GM23248 (cell line): ENCODE measurements at regions not wholly inside any gene's neighbourhood (a gene's known extent, or its start where the extent isn't known, plus 50 kb on each side); places are given as distances from the start of the nearest gene placed in this dataset.

ENCODE experiments used
- DNase-seq: peaks from one replicate; pipeline ENCODE4 v3.0.0-alpha.2; 2015
- H2AFZ ChIP-seq: fragments of 200-600 bp; sonication (generic); 2 replicates; pipeline ENCODE4 v1.6.1; 2016; ENCODE audit warnings: antibody characterized with exemption
- H3F3A ChIP-seq: fragments of 200-600 bp; sonication (generic); 2 replicates; pipeline ENCODE4 v1.6.1; 2016; ENCODE audit warnings: mild to moderate bottlenecking, antibody characterized with exemption, mixed run types; ENCODE audit not compliant: insufficient read depth
- H3K27ac ChIP-seq: fragments of 200-600 bp; sonication (generic); 2 replicates; pipeline ENCODE4 v1.5.1; 2016; ENCODE audit warnings: mild to moderate bottlenecking
- H3K27me3 ChIP-seq: fragments of 200-600 bp; sonication (generic); replicated peaks from 2 replicates; pipeline ENCODE4 v1.6.1; 2016; ENCODE audit warnings: mild to moderate bottlenecking; ENCODE audit not compliant: insufficient read depth
- H3K36me3 ChIP-seq: fragments of 200-600 bp; sonication (generic); 2 replicates; pipeline ENCODE4 v1.6.1; 2016; ENCODE audit warnings: low read depth, mild to moderate bottlenecking
- H3K4me1 ChIP-seq: fragments of 200-600 bp; sonication (generic); 2 replicates; pipeline ENCODE4 v1.6.1; 2016; ENCODE audit warnings: mild to moderate bottlenecking; ENCODE audit not compliant: insufficient read depth
- H3K4me2 ChIP-seq: fragments of 200-600 bp; sonication (generic); one replicate; pipeline ENCODE4 v1.6.1; 2016; ENCODE audit warnings: mild to moderate bottlenecking; ENCODE audit not compliant: unreplicated experiment
- H3K4me3 ChIP-seq: fragments of 200-600 bp; sonication (generic); 2 replicates; pipeline ENCODE4 v1.5.1; 2016; ENCODE audit warnings: mild to moderate bottlenecking
- H3K79me2 ChIP-seq: fragments of 200-600 bp; sonication (generic); 2 replicates; pipeline ENCODE4 v1.6.1; 2016; ENCODE audit warnings: mild to moderate bottlenecking; ENCODE audit not compliant: insufficient read depth
- H3K9ac ChIP-seq: fragments of 200-600 bp; sonication (generic); 2 replicates; pipeline ENCODE4 v1.6.1; 2016; ENCODE audit warnings: mild to moderate bottlenecking
- H3K9me2 ChIP-seq: fragments of 200-600 bp; sonication (generic); 2 replicates; pipeline ENCODE4 v1.6.1; 2016; ENCODE audit warnings: mixed run types, mild to moderate bottlenecking, moderate library complexity; ENCODE audit not compliant: insufficient read depth
- H3K9me3 ChIP-seq: fragments of 200-600 bp; sonication (generic); one replicate; pipeline ENCODE4 v1.6.1; 2017; ENCODE audit warnings: low read depth
- H4K20me1 ChIP-seq: fragments of 200-600 bp; sonication (generic); 2 replicates; pipeline ENCODE4 v1.6.0; 2016; ENCODE audit not compliant: insufficient read depth
- EZH2 ChIP-seq: fragments of 200-600 bp; sonication (generic); IDR thresholded peaks from 2 replicates; pipeline ENCODE4 v1.6.1; 2018; ENCODE audit warnings: antibody characterized with exemption, mild to moderate bottlenecking; ENCODE audit not compliant: insufficient read depth, poor library complexity, severe bottlenecking
- EZH2phosphoT487 ChIP-seq: fragments of 200-600 bp; sonication (generic); IDR thresholded peaks from 2 replicates; pipeline ENCODE4 v1.6.1; 2018; ENCODE audit warnings: antibody characterized with exemption, moderate library complexity, mild to moderate bottlenecking, low read depth; ENCODE audit not compliant: insufficient read depth
- WGBS, 2 experiments: methylation state at CpG; one replicate each; pipeline ENCODE4 v1.1.6; 2015 to 2017; ENCODE audit warnings: low lambda C conversion rate in 2 of 2, low coverage in 1 of 2; ENCODE audit errors: missing lambda C conversion rate in 2 of 2; 5-methylcytosine and 5-hydroxymethylcytosine counted together
- in situ Hi-C: fragments of 300-500 bp; cut with MboI; formaldehyde crosslinking; loops from 2 replicates; pipeline ENCODE4 v1.15.0; 2020

DNA sequence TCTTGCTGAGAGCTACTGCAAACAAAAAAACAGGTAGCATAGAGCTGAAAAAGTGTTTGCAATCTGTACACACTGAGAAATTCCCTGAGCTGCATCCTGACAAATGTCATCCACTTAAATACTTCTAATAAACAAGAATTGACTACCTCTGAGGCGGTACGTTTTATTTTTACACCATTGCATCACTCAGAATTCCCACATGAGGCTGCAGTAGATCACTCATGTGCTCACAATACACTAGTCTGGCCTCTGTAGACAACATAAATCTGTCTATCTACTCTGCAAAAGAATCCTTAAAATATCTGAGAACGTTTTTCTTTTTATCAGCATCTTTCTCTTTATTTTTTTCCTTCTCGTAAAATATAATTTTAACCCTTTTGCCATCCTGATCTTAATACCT lies 661.4 kb downstream of the EPHA7 start:
- H3K4me1 ChIP-seq: no peaks in the 10 kb centered on the region
- H3K36me3 ChIP-seq: no peaks in the 10 kb centered on the region
- H3K9ac ChIP-seq: no peak overlapping the region
- in situ Hi-C loops: no loop called here
- WGBS, 2 experiments: 25 to 38% methylated on average over 4 of the region's 4 CpGs
- no peaks in the 10 kb centered on the region for H4K20me1 ChIP-seq
- no peak for TF ChIP-seq EZH2phosphoT487
- no peaks in the 10 kb centered on the region for H3F3A ChIP-seq
- H2AFZ ChIP-seq: no peak overlapping the region
- no peak overlapping the region for H3K27ac ChIP-seq
- no peak for DNase-seq
- H3K9me3 ChIP-seq: no peaks in the 10 kb centered on the region
- no peak overlapping the region for H3K4me3 ChIP-seq
- H3K9me2 ChIP-seq: no peaks in the 10 kb centered on the region
- no peaks in the 10 kb centered on the region for H3K27me3 ChIP-seq
- H3K4me2 ChIP-seq: no peak overlapping the region
- H3K79me2 ChIP-seq: no peaks in the 10 kb centered on the region

DNA sequence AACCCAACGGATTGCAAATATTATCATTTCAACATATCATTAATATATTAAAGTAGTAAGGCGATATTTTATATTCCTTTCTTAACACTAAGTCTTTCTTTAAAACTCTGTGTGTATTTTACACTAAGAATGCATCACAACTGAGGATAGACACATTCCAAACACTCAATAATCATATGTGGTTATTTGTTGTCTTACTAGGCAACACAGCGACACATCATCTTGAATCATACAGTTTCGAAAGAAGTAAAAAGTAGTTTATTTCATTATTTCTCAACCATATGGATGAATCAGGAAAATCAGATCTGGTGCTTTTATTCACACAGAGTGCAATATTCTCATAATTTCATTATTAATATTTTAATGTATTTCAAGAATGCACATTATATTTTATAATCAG lies 662.4 kb downstream of the EPHA7 start:
- Histone ChIP-seq H3F3A (no peaks in the 10 kb centered on the region), H2AFZ (no peak overlapping the region), H3K27me3 (no peaks in the 10 kb centered on the region), H3K9me2 (no peaks in the 10 kb centered on the region), H3K79me2 (no peaks in the 10 kb centered on the region), H3K9ac (no peak overlapping the region), H3K9me3 (no peaks in the 10 kb centered on the region), H3K27ac (no peak overlapping the region), H3K4me2 (no peak overlapping the region), H3K36me3 (no peaks in the 10 kb centered on the region), H3K4me1 (no peaks in the 10 kb centered on the region), H3K4me3 (no peak overlapping the region), H4K20me1 (no peaks in the 10 kb centered on the region)
- DNase-seq: peak; percentile 4
- TF ChIP-seq EZH2 (no peak), EZH2phosphoT487 (no peak)
- 24 to 28% methylated on average over 4 of the region's 4 CpGs for WGBS, 2 experiments
- in situ Hi-C loops: no loop called here

DNA sequence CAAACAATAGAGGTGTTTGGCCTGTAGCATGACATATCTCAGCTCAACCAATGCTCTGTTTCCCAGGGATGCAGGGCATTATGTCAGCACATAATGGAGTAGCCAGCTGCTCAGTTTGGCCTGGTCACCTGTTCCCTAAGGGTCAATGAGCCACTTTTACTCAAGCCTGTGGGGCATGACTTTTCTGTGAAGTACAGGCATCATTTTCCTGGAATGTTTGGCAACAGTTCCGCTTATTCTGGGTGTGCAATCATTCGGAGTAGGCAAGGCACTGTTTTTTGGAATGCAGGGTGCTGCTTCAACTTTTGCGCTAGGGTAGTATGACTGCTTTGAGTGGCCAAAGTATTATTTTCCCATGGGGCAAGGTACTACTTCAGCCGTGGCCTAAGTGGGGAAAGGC lies 665.4 kb downstream of the EPHA7 start:
- H3K27ac ChIP-seq: no peak overlapping the region
- H3K4me3 ChIP-seq: no peak overlapping the region
- H3K27me3 ChIP-seq: no peaks in the 10 kb centered on the region
- no peak overlapping the region for H3K4me2 ChIP-seq
- no peak overlapping the region for H2AFZ ChIP-seq
- in situ Hi-C loops: no loop called here
- no peaks in the 10 kb centered on the region for H3K9me2 ChIP-seq
- no peak for TF ChIP-seq EZH2
- no peak for TF ChIP-seq EZH2phosphoT487
- DNase-seq: no peak
- peaks cover 2% of the 10 kb centered on the region for H3K9me3 ChIP-seq
- H3K79me2 ChIP-seq: no peaks in the 10 kb centered on the region
- 32 to 41% methylated on average over 4 of the region's 4 CpGs for WGBS, 2 experiments
- H3K36me3 ChIP-seq: no peaks in the 10 kb centered on the region
- no peaks in the 10 kb centered on the region for H3K4me1 ChIP-seq
- H3K9ac ChIP-seq: no peak overlapping the region
- H3F3A ChIP-seq: no peaks in the 10 kb centered on the region
- H4K20me1 ChIP-seq: no peaks in the 10 kb centered on the region

DNA sequence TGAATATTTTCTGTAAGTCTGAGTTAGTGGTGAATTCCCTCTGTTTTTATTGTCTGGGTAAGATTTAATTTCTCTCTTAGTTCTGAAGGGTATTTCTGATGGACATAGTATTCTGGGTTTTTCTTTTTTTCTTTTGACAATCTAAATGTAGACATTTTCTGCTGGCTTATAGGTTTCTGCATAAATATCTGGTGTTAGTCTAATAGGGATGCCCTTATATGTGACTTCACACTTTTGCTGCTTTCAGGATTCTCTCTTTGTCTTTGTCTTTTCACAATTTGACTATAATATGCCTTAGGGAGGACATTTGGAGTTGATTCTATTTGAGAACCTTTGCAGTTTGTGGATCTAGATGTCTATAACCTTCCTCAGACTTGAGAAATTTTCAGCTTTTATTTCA lies 667.2 kb downstream of the EPHA7 start:
- H3K27ac ChIP-seq: no peak overlapping the region
- in situ Hi-C loops: no loop called here
- no peak overlapping the region for H3K9ac ChIP-seq
- no peaks in the 10 kb centered on the region for H3K4me1 ChIP-seq
- no peaks in the 10 kb centered on the region for H3K9me2 ChIP-seq
- no peaks in the 10 kb centered on the region for H3K36me3 ChIP-seq
- no peak for TF ChIP-seq EZH2
- TF ChIP-seq EZH2phosphoT487: no peak
- no peak overlapping the region for H3K4me3 ChIP-seq
- H3K79me2 ChIP-seq: no peaks in the 10 kb centered on the region
- peaks cover 2% of the 10 kb centered on the region for H3K9me3 ChIP-seq
- H3F3A ChIP-seq: no peaks in the 10 kb centered on the region
- H3K4me2 ChIP-seq: no peak overlapping the region
- no peak overlapping the region for H2AFZ ChIP-seq
- no peaks in the 10 kb centered on the region for H4K20me1 ChIP-seq
- no peak for DNase-seq
- no peaks in the 10 kb centered on the region for H3K27me3 ChIP-seq

DNA sequence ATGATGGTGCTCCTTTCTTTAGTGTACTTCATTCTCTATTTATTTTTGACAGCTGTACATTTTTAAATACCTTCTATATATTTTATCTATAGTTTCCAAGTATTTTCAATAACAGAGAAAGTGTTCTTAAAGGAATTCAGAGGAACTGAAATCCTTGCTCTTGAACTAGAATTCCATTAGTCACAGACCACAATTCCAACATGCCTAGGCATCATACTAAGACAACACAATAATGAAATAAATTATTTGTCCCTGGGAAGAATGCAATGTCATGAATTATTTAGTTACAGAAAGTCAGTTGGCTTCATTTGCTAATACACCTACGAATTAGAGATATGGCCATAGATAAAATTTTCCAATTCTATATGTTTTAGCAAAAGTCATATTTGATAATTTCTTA lies 671.2 kb downstream of the EPHA7 start:
- DNase-seq: no peak
- TF ChIP-seq EZH2: no peak
- TF ChIP-seq EZH2phosphoT487: no peak
- no peak overlapping the region for H2AFZ ChIP-seq
- no peaks in the 10 kb centered on the region for H3K27me3 ChIP-seq
- H3K79me2 ChIP-seq: no peaks in the 10 kb centered on the region
- no peaks in the 10 kb centered on the region for H3K4me1 ChIP-seq
- H3K9me2 ChIP-seq: no peaks in the 10 kb centered on the region
- in situ Hi-C loops: no loop called here
- no peaks in the 10 kb centered on the region for H3K36me3 ChIP-seq
- no peak overlapping the region for H3K4me2 ChIP-seq
- H4K20me1 ChIP-seq: no peaks in the 10 kb centered on the region
- H3K9ac ChIP-seq: no peak overlapping the region
- WGBS, 2 experiments: 11 to 13% methylated on average over 1 of the region's 1 CpG
- no peak overlapping the region for H3K27ac ChIP-seq
- H3F3A ChIP-seq: no peaks in the 10 kb centered on the region
- peaks cover 2% of the 10 kb centered on the region for H3K9me3 ChIP-seq
- H3K4me3 ChIP-seq: no peak overlapping the region
